M059J (cell line): ENCODE measurements at regions not wholly inside any gene's neighbourhood (a gene's known extent, or its start where the extent isn't known, plus 50 kb on each side); places are given as distances from the start of the nearest gene placed in this dataset.
"Not testable (repeated sequence)": the region's sequence is repeated elsewhere in the genome, so short reads cannot be mapped to it uniquely, and the experiment has no call there.

Experiments used
- DNase-seq: peaks from one replicate; pipeline ENCODE4 v3.0.0-alpha.2; 2012; ENCODE audit warnings: low read depth

DNA sequence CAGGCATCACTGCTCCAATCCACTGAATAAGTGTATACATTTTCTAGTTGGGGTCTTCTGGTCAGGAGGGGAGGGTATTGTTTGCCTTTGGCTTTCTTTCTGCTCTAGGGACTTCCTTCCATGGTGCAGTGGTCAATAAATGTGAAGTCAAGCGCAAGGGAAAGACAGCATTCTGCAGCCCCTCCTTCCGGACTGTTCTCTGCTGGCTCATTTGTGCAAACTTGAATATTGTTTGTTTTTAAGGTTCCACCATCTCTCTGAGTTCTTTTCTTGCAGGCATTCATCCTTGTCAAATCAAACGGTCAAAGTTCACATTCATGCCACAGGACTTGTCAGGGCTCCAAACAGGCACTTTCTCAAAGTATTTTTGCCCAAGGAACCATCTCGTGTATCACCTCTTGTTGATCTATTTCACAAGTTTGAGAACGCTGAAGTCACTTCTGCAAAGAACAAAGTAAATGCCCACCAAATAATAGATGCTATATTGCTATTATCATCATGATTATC lies 205.6 kb upstream of the KAZN start:
- no peak for DNase-seq

GRCh38 chr1:14396100-14396499 lies 202.4 kb upstream of the KAZN start:
- no peak for DNase-seq

- no peak for DNase-seq
Observed at GRCh38 chr1:14403961-14404645, 194.4 kb upstream of the KAZN start.

GRCh38 chr1:14404862-14405301 lies 193.6 kb upstream of the KAZN start:
- no peak for DNase-seq

- no peak for DNase-seq
Observed at GRCh38 chr1:14412235-14412634, 186.2 kb upstream of the KAZN start.

DNA sequence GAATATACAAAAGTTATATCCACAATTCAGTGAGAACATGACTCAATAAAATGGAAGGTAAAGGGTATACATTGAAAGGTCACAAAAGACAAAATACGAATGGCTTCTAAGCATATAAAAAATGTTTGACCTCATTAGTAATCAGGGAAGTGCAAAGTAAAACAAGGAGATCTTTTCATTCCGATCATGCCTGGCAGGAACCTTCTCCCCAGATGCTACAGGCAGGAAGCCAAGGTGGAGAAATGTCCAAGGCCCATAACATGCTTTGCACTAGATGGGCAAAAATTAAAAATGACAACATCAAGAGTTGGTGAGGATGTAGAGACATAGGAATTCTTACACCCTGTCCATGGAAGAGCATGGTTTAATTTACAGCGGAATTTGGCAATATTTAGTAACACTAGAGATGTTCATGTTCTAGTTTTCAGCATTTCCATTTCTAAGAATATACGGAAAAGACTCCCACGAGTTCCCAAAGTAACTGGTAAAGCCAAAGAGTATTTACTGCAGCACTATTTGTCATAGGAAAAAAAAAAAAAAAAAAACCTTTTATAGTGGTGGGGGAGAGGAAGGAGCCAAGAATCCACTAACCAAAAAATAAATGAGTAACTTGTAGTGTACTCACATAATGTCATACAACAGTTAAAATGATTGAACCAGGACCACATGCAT lies 184.5 kb upstream of the KAZN start:
- DNase-seq, result peak; percentile 70

GRCh38 chr1:14415396-14415795 lies 183.1 kb upstream of the KAZN start:
- no peak for DNase-seq

- not testable (repeated sequence) for DNase-seq
Observed at GRCh38 chr1:14419778-14420218, 178.7 kb upstream of the KAZN start.

- DNase-seq, result no peak
Observed at GRCh38 chr1:14420686-14421085, 177.8 kb upstream of the KAZN start.

GRCh38 chr1:14421295-14421976 lies 177.0 kb upstream of the KAZN start:
- DNase-seq, result no peak

- no peak for DNase-seq
Observed at GRCh38 chr1:14421977-14422609, 176.4 kb upstream of the KAZN start.

- DNase-seq, result no peak
Observed at GRCh38 chr1:14424325-14425002, 174.0 kb upstream of the KAZN start.

GRCh38 chr1:14426854-14427253 lies 171.6 kb upstream of the KAZN start:
- peak; percentile 55 for DNase-seq

- DNase-seq, result no peak
Observed at GRCh38 chr1:14429577-14429976, 168.9 kb upstream of the KAZN start.

DNA sequence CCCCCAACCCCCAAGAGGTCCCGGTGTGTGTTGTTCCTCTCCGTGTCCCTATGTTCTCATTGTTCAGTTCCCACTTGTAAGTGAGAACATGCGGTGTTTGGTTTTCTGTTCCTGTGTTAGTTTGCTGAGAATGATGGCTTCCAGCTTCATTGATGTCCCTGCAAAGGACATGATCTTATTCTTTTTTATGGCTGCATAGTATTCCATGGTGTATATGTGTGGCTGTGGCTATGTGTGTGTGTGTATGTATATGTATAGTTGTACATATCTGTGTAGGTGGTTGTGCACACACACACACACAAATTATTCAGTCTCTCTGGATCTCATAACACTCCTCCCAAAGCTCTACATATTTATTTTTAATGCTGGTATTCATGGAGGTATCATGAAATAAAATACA lies 165.8 kb upstream of the KAZN start:
- not testable (repeated sequence) for DNase-seq

- DNase-seq, result peak; percentile 34
Observed at GRCh38 chr1:14435368-14436023, 163.0 kb upstream of the KAZN start.

- peak; percentile 12 for DNase-seq
Observed at GRCh38 chr1:14437417-14437918, 161.0 kb upstream of the KAZN start.

DNA sequence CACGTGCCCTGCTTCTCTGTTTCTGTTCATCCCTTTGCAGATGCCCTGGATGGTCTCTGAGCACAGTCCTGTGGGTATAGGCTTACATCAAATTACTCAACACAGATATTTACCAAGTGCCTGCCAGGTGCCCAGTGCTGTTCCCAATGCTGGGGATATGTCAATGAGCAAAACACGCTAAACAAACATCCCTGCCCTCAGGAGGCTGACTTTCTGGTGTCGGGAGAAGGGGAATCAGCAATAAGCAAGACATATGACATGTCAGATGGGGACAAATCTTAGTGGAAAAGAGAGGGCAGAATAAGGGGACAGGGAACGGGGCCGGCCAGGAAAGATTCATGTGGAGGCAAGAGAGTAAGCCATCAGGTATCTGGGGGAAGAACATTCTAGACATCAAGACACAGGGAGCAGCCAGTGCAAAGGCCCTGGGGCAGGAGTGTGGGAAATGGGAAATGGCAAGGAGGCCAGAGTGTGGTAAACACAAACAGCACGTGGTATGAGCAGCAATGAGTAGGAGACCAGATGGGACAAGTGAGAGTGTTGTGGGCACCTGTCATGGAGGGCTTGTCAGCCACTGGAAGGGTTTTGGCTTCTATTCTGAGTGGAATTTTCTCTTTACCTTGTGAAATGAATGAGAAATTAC lies 160.2 kb upstream of the KAZN start:
- no peak for DNase-seq

DNA sequence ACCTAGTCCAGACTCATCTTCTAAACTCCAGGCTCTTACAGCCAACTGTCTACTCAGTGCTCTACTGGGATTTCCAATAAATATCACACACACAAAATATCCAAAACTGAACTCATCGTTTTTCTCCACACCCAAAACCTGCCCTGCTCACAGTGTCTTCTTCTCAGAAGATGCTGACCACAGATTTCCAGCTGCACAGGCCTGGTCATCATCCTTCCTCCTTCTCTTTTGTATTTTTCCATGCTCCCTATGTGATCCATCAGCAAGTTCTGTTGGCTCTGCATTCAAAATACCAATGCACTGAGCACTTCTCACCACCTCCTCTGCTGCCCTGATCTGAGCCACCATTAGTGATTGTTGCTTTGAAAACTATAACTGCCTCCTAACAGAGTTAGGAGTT lies 159.5 kb upstream of the KAZN start:
- peak; percentile 34 for DNase-seq

DNA sequence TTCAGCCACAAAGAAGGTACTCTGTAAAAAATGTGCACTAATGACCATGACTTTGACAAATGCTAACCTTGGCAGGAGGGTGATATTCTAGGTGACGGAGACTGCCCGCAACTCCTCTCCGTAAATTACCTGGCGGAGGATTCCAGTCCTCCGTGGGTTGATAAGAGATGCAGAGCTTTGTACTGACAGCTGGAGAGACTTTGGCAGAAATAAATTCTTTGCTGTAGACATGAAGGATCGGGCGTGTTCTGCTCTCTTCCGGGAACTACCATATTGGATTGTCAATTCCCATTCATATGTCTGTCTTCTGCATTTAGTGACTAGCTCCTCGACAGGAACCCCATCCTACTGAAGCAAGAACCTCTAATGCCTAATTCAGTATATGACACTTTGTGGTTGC lies 158.3 kb upstream of the KAZN start:
- DNase-seq, result no peak
